ENCODE measurements at regions not wholly inside any gene's neighbourhood (a gene's known extent, or its start where the extent isn't known, plus 50 kb on each side); places are given as distances from the start of the nearest gene placed in this dataset.

- TF ChIP-seq POLR2A (IDR thresholded peaks at IDR 0.05; ENCODE audit: low read depth), result no peak
- no peak for TF ChIP-seq CTCF (IDR thresholded peaks at IDR 0.05)
- TF ChIP-seq EP300 (IDR thresholded peaks at IDR 0.05), result no peak
- no peak for TF ChIP-seq POLR2AphosphoS5 (IDR thresholded peaks at IDR 0.05)
Observed at GRCh38 chrX:97756879-97757278, 873.2 kb downstream of the RPA4 start.

All from esophagus muscularis mucosa (tissue), 4 donors.